Gastroesophageal sphincter (tissue), 4 donors: ENCODE measurements at regions not wholly inside any gene's neighbourhood (a gene's known extent, or its start where the extent isn't known, plus 50 kb on each side); places are given as distances from the start of the nearest gene placed in this dataset.

Experiments
- ATAC-seq: fragments of 150-250 bp; one replicate; pipeline ENCODE4 v1.9.1; 2016; ENCODE audit warnings: mild to moderate bottlenecking, moderate library complexity
- H3K27ac ChIP-seq, 4 donors: fragments of 200-600 bp; sonication (generic) in 3 of 4; 1 replicate in 3 of 4; 2 replicates in 1 of 4; pipeline ENCODE4 v1.5.1; 2016 to 2019
- H3K27me3 ChIP-seq: fragments of 200-600 bp; sonication (generic); one replicate; pipeline ENCODE4 v1.5.1; 2019
- H3K36me3 ChIP-seq, 2 donors: fragments of 200-600 bp; sonication (generic); one replicate each; pipeline ENCODE4 v1.5.1; 2019; ENCODE audit warnings: control low read depth in 1 of 2
- H3K4me1 ChIP-seq, 3 donors: fragments of 200-600 bp; sonication (generic); 1 replicate in 2 of 3; 2 replicates in 1 of 3; pipeline ENCODE4 v1.5.1; 2016 to 2019; ENCODE audit warnings: control low read depth in 2 of 3
- H3K4me3 ChIP-seq, 2 donors: fragments of 200-600 bp; sonication (generic); one replicate each; pipeline ENCODE4 v1.5.1; 2019; ENCODE audit warnings: mild to moderate bottlenecking in 1 of 2, moderate library complexity in 1 of 2
- H3K9me3 ChIP-seq, 3 donors: fragments of 200-600 bp; sonication (generic); one replicate each; pipeline ENCODE4 v1.5.1; 2017 to 2019; ENCODE audit warnings: control low read depth in 2 of 3
- EP300 ChIP-seq: sonication (generic); formaldehyde crosslinking; IDR thresholded peaks from one replicate; pipeline ENCODE4 v1.6.1; 2017; ENCODE audit warnings: antibody characterized with exemption, mild to moderate bottlenecking
- POLR2A ChIP-seq, 2 donors: fragments of 450-650 bp; IDR thresholded peaks; one replicate each; pipeline ENCODE4 v1.6.1; 2017; ENCODE audit warnings: antibody characterized with exemption in 2 of 2, mild to moderate bottlenecking in 2 of 2, moderate library complexity in 1 of 2
- POLR2AphosphoS5 ChIP-seq: sonication (generic); formaldehyde crosslinking; IDR thresholded peaks from one replicate; pipeline ENCODE4 v1.6.1; 2017; ENCODE audit warnings: antibody characterized with exemption
- WGBS, 2 donors: methylation state at CpG; one replicate each; pipeline ENCODE4 v1.1.5; 2018; ENCODE audit warnings: low coverage in 1 of 2; 5-methylcytosine and 5-hydroxymethylcytosine counted together
- TF ChIP-seq, protein P1 (sequence below), 4 experiments: fragments of 200-600 bp in 2 of 4; fragments of 450-650 bp in 2 of 4; sonication (generic) in 1 of 4; IDR thresholded peaks; one replicate each; pipeline ENCODE4 v1.5.1; 2017 to 2019; ENCODE audit warnings: antibody characterized with exemption in 4 of 4, mild to moderate bottlenecking in 2 of 4, moderate library complexity in 2 of 4

DNA sequence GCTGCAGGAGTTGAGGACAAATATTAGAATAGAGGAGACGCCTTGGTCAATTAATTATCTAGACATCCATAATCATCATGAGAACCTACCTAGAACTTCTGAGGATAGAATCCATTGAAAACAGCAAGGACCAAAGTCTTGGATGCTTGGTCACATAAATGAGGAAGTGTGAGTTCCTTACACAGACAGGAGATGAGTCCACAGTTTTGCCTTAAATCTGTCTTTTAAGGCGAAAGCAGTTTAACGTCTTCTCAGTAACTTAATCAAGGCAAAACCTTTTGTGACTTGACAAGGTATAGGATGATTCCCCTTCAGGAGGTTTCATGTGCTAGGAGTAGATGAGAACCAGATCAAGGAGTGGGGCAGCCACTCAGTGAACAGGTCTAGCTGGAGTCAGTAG is 1783.2 kb upstream of the CELF4 start:
- WGBS, 2 donors: 93 to 96% methylated on average over 3 of the region's 3 CpGs
- TF ChIP-seq, protein P1, sequence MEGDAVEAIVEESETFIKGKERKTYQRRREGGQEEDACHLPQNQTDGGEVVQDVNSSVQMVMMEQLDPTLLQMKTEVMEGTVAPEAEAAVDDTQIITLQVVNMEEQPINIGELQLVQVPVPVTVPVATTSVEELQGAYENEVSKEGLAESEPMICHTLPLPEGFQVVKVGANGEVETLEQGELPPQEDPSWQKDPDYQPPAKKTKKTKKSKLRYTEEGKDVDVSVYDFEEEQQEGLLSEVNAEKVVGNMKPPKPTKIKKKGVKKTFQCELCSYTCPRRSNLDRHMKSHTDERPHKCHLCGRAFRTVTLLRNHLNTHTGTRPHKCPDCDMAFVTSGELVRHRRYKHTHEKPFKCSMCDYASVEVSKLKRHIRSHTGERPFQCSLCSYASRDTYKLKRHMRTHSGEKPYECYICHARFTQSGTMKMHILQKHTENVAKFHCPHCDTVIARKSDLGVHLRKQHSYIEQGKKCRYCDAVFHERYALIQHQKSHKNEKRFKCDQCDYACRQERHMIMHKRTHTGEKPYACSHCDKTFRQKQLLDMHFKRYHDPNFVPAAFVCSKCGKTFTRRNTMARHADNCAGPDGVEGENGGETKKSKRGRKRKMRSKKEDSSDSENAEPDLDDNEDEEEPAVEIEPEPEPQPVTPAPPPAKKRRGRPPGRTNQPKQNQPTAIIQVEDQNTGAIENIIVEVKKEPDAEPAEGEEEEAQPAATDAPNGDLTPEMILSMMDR (IDR thresholded peaks at IDR 0.05): no peak
- TF ChIP-seq POLR2A (IDR thresholded peaks at IDR 0.05) (no peak), EP300 (no peak), POLR2AphosphoS5 (no peak)
- H3K27me3 ChIP-seq: no peaks in the 10 kb centered on the region

DNA sequence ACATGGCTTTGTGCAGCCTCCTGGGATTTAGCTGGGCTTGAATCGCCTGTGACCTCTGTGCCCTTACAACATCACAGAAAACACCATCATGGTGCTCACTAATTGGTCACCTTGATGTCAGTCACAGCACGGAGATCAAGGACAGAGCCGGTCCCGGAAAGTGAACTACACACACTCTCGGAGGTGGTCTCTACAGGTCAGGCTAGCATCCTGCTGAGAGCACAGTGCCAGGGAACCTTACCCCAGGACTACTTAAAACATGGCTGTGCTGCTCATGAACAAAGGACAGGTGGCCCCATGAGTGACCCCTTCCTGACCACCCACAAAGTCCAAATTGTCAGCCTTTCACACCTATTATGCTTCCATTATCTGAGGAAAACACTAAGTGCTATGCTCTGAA is 1782.1 kb upstream of the CELF4 start:
- no peak for TF ChIP-seq POLR2AphosphoS5
- TF ChIP-seq, protein P1 (IDR thresholded peaks at IDR 0.05): no peak
- no peak for TF ChIP-seq POLR2A (IDR thresholded peaks at IDR 0.05)
- TF ChIP-seq EP300: no peak
- Histone ChIP-seq H3K9me3 (no peaks in the 10 kb centered on the region), H3K4me3 (no peak overlapping the region), H3K27ac (no peak overlapping the region), H3K4me1 (no peaks in the 10 kb centered on the region), H3K27me3 (no peaks in the 10 kb centered on the region), H3K36me3 (no peaks in the 10 kb centered on the region)
- WGBS, 2 donors: 58 to 96% methylated on average over 2 to 4 of the region's 5 CpGs
- ATAC-seq: no peak

More for the DNA sequence above, 1783.2 kb upstream of the CELF4 start:
- H3K36me3 ChIP-seq: no peaks in the 10 kb centered on the region
- ATAC-seq: no peak
- H3K4me1 ChIP-seq: no peaks in the 10 kb centered on the region
- no peaks in the 10 kb centered on the region for H3K9me3 ChIP-seq
- no peak overlapping the region for H3K4me3 ChIP-seq
- no peak overlapping the region for H3K27ac ChIP-seq

DNA sequence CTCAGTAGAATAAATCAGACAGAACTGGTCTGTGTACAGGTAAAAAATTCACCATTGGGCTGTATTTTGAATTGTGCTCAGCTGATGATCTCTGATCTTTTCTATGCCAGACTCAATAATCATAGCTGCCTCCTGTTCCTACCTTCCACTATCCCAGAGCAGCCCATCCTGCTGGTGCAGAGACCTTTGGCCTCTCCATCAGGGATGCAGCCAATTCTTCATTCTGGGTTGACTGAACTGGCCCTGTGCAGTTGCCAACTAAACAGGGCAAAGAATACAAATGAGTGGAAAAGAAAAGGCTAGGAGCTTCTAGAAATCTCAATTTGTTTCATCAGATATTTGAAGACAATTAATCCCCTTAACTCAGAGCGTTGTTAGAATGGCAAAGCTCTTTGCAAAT is 1781.3 kb upstream of the CELF4 start:
- no peak overlapping the region for H3K4me3 ChIP-seq
- no peak for ATAC-seq
- TF ChIP-seq POLR2AphosphoS5 (no peak), POLR2A (IDR thresholded peaks at IDR 0.05) (no peak), EP300 (no peak)
- TF ChIP-seq, protein P1 (IDR thresholded peaks at IDR 0.05): no peak

DNA sequence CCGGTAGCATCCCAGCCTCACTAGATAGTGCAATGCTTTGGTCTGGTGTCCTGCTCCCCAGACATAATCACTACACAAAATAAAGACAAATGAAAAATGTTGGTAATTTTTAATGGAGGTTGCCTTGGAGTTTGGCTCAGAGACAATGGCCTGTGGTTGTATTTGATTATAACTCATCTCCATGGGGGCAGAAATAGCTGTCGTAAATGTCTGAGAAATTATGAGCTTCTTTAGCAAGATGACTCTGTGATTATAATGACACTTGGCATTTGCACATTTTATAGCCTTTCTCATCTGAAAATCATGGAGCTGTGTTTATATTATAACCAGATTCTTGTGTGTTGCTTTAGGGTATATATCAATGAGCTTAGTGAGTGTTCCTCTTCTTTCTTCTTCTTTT is 1779.7 kb upstream of the CELF4 start:
- H3K4me1 ChIP-seq: no peaks in the 10 kb centered on the region
- WGBS, 2 donors: 77 to 100% methylated on average over 1 to 2 of the region's 2 CpGs

More for the DNA sequence above, 1781.3 kb upstream of the CELF4 start:
- H3K36me3 ChIP-seq: no peaks in the 10 kb centered on the region
- 100% methylated on average over 1 of the region's 1 CpG for WGBS, 2 donors
- no peaks in the 10 kb centered on the region for H3K27me3 ChIP-seq
- no peaks in the 10 kb centered on the region for H3K9me3 ChIP-seq
- H3K4me1 ChIP-seq: no peaks in the 10 kb centered on the region
- H3K27ac ChIP-seq: no peak overlapping the region

DNA sequence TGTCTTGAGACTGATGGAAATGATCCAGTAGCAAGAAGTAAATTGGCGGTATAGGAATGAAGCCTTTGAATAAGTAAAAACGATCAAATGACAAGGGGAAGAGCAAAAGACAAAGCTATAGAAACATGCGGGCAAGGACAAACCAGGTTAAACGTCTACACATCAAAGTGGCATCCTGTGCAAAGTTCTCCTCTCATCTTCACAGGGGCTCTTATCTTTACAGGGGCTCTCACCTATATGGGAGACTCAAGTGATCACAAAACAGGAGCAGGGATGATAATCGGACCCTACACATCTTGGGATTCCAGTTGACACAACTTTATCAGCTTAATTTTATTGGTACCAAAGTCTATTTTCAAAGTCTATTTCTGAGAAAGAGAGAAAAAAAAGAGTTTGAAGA is 1778.9 kb upstream of the CELF4 start:
- 92 to 96% methylated on average over 5 of the region's 5 CpGs for WGBS, 2 donors
- TF ChIP-seq EP300: no peak
- no peak for TF ChIP-seq POLR2AphosphoS5
- TF ChIP-seq, protein P1 (IDR thresholded peaks at IDR 0.05): no peak
- TF ChIP-seq POLR2A (IDR thresholded peaks at IDR 0.05): no peak

More for the DNA sequence above, 1779.7 kb upstream of the CELF4 start:
- TF ChIP-seq POLR2A (IDR thresholded peaks at IDR 0.05): no peak
- no peak for TF ChIP-seq EP300
- TF ChIP-seq POLR2AphosphoS5: no peak
- TF ChIP-seq, protein P1 (IDR thresholded peaks at IDR 0.05): no peak
- Histone ChIP-seq H3K9me3 (no peaks in the 10 kb centered on the region), H3K4me3 (no peak overlapping the region), H3K27me3 (no peaks in the 10 kb centered on the region), H3K36me3 (no peaks in the 10 kb centered on the region), H3K27ac (no peak overlapping the region)
- ATAC-seq: no peak

More for the DNA sequence above, 1778.9 kb upstream of the CELF4 start:
- Histone ChIP-seq H3K4me3 (no peak overlapping the region), H3K36me3 (no peaks in the 10 kb centered on the region), H3K4me1 (no peaks in the 10 kb centered on the region), H3K27ac (no peak overlapping the region), H3K9me3 (no peaks in the 10 kb centered on the region), H3K27me3 (no peaks in the 10 kb centered on the region)
- no peak for ATAC-seq
